ENCODE measurements at regions not wholly inside any gene's neighbourhood (a gene's known extent, or its start where the extent isn't known, plus 50 kb on each side); places are given as distances from the start of the nearest gene placed in this dataset.
A peak's percentile ranks its signal among the peaks of the same experiment; 100 is the strongest.

- H3K36me3 ChIP-seq (ENCODE audit: low read depth, low read length) = no peaks in the 10 kb centered on the region
- no peaks in the 10 kb centered on the region for H3K27me3 ChIP-seq (ENCODE audit: low read length)
- intact Hi-C loops (cut with micrococcal nuclease) = loop anchor here (10.0 kb wide), 1 partner anchor 277 kb away; no protein-coding TSS in a partner anchor
- no peaks in the 10 kb centered on the region for H3K4me1 ChIP-seq (ENCODE audit: insufficient read depth, low read length)
- ATAC-seq (no peak), DNase-seq (no peak)
- H3F3A ChIP-seq (ENCODE audit: low read length, unreplicated experiment) = no peaks in the 10 kb centered on the region
- CTCF ChIA-PET = no interaction called here
- no peaks in the 10 kb centered on the region for H3K9me2 ChIP-seq (replicated peaks; ENCODE audit: low read length)
- H4K20me1 ChIP-seq (ENCODE audit: low read length) = no peaks in the 10 kb centered on the region
- TF ChIP-seq EZH2 (IDR thresholded peaks at IDR 0.05; ENCODE audit: low read length, unreplicated experiment) (no peak), EZH2phosphoT487 (IDR thresholded peaks at IDR 0.05; ENCODE audit: borderline replicate concordance, low read length) (no peak), CTCF (conservative IDR thresholded peaks at IDR 0.05; ENCODE audit: low read depth, low read length) (no peak)
- H3K9me3 ChIP-seq (ENCODE audit: low read length) = no peaks in the 10 kb centered on the region
- BruUV-seq (replicated peaks) = no TSS peak
- H3K27ac ChIP-seq (ENCODE audit: low read length) = no peak overlapping the region
- no peaks in the 10 kb centered on the region for H3K79me2 ChIP-seq (ENCODE audit: low read length)
- H3K9ac ChIP-seq (ENCODE audit: low read length) = no peak overlapping the region
- peak overlapping the region; percentile 27; the same call in 1 of the 2 replicates for H3K4me3 ChIP-seq (ENCODE audit: low read length)
- POLR2A ChIA-PET (ENCODE audit: unreplicated experiment) = no interaction called here
- 0 out of 2 replicates have a peak overlapping the region, but pooled peaks have one; percentile 6 for H2AFZ ChIP-seq (ENCODE audit: low read length)
- peak overlapping the region; percentile 32 for H3K4me2 ChIP-seq (ENCODE audit: low read length)
Observed at GRCh38 chr3:96027718-96028117, 786.7 kb upstream of the EPHA6 start.

- TF ChIP-seq EZH2 (IDR thresholded peaks at IDR 0.05; ENCODE audit: low read length, unreplicated experiment) (no peak), EZH2phosphoT487 (IDR thresholded peaks at IDR 0.05; ENCODE audit: borderline replicate concordance, low read length) (no peak), CTCF (conservative IDR thresholded peaks at IDR 0.05; ENCODE audit: low read depth, low read length) (no peak)
- no peak overlapping the region for H3K27ac ChIP-seq (ENCODE audit: low read length)
- no peaks in the 10 kb centered on the region for H3K9me2 ChIP-seq (replicated peaks; ENCODE audit: low read length)
- H3K4me3 ChIP-seq (ENCODE audit: low read length) = no peak overlapping the region
- no peak for DNase-seq
- no peaks in the 10 kb centered on the region for H4K20me1 ChIP-seq (ENCODE audit: low read length)
- H3K79me2 ChIP-seq (ENCODE audit: low read length) = no peaks in the 10 kb centered on the region
- H3K36me3 ChIP-seq (ENCODE audit: low read depth, low read length) = no peaks in the 10 kb centered on the region
- BruUV-seq (replicated peaks) = no TSS peak
- H2AFZ ChIP-seq (ENCODE audit: low read length) = no peak overlapping the region
- no peak overlapping the region for H3K4me2 ChIP-seq (ENCODE audit: low read length)
- no peak for ATAC-seq
- H3K9me3 ChIP-seq (ENCODE audit: low read length) = no peaks in the 10 kb centered on the region
- intact Hi-C loops (cut with micrococcal nuclease) = loop anchor here (5.0 kb wide), 1 partner anchor 1132 kb away; no protein-coding TSS in a partner anchor
- H3K9ac ChIP-seq (ENCODE audit: low read length) = no peak overlapping the region
- H3F3A ChIP-seq (ENCODE audit: low read length, unreplicated experiment) = no peaks in the 10 kb centered on the region
- ChIA-PET POLR2A (ENCODE audit: unreplicated experiment) (no interaction called here), CTCF (no interaction called here)
- no peaks in the 10 kb centered on the region for H3K27me3 ChIP-seq (ENCODE audit: low read length)
- H3K4me1 ChIP-seq (ENCODE audit: insufficient read depth, low read length) = no peaks in the 10 kb centered on the region
Observed at GRCh38 chr3:96039632-96040031, 774.8 kb upstream of the EPHA6 start.

DNA sequence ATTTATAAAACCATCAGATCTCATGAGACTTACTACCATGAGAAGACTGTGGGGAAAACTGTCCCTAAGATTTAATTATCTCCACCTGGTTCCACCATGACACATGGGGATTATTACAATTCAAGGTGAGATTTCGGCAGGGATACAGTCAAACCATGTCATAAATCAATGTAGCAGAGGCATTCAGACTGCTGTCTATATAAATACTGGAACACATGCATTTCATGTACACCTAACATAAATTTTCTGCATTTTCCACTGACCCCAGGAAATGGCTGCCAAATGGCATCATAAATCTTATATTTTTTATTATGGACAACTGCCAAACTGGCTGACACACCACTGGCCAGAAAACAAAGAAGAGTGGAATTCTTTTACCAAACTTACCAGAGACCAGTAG is 755.1 kb upstream of the EPHA6 start:
- H3K27me3 ChIP-seq (ENCODE audit: low read length) = no peaks in the 10 kb centered on the region
- no peaks in the 10 kb centered on the region for H4K20me1 ChIP-seq (ENCODE audit: low read length)
- no TSS peak for BruUV-seq (replicated peaks)
- no peak overlapping the region for H3K4me2 ChIP-seq (ENCODE audit: low read length)
- H3K27ac ChIP-seq (ENCODE audit: low read length) = no peak overlapping the region
- no peak overlapping the region for H2AFZ ChIP-seq (ENCODE audit: low read length)
- DNase-seq (peak; percentile 10), ATAC-seq (no peak; the same call in 1 of the 2 replicates)
- CTCF ChIA-PET = no interaction called here
- intact Hi-C loops (cut with micrococcal nuclease) = no loop called here
- POLR2A ChIA-PET (ENCODE audit: unreplicated experiment) = no interaction called here
- H3K4me1 ChIP-seq (ENCODE audit: insufficient read depth, low read length) = no peaks in the 10 kb centered on the region
- H3K9ac ChIP-seq (ENCODE audit: low read length) = no peak overlapping the region
- no peaks in the 10 kb centered on the region for H3K9me2 ChIP-seq (replicated peaks; ENCODE audit: low read length)
- TF ChIP-seq EZH2phosphoT487 (IDR thresholded peaks at IDR 0.05; ENCODE audit: borderline replicate concordance, low read length) (no peak), EZH2 (IDR thresholded peaks at IDR 0.05; ENCODE audit: low read length, unreplicated experiment) (no peak), CTCF (conservative IDR thresholded peaks at IDR 0.05; ENCODE audit: low read depth, low read length) (no peak)
- H3K36me3 ChIP-seq (ENCODE audit: low read depth, low read length) = no peaks in the 10 kb centered on the region
- no peaks in the 10 kb centered on the region for H3K9me3 ChIP-seq (ENCODE audit: low read length)
- no peaks in the 10 kb centered on the region for H3K79me2 ChIP-seq (ENCODE audit: low read length)
- no peak overlapping the region for H3K4me3 ChIP-seq (ENCODE audit: low read length)
- no peaks in the 10 kb centered on the region for H3F3A ChIP-seq (ENCODE audit: low read length, unreplicated experiment)

Measured in PC-3 (cell line).